A673 (cell line): ENCODE measurements at regions not wholly inside any gene's neighbourhood (a gene's known extent, or its start where the extent isn't known, plus 50 kb on each side); places are given as distances from the start of the nearest gene placed in this dataset.

Experiments
- BruUV-seq: library from RNA; stranded (reverse); fragments of 400-500 nt; replicated peaks from 2 replicates; lab custom pipeline; 2021; lab: Mats Ljungman, UMichigan
- CTCF ChIA-PET: fragments of 300-600 bp; sonication (Branson Sonifier 250); formaldehyde crosslinking; loops from one replicate; lab custom pipeline; 2022; ENCODE audit warnings: antibody characterized with exemption; lab: Charles Lee
- POLR2A ChIA-PET: fragments of 300-600 bp; sonication (Branson Sonifier 250); formaldehyde crosslinking; loops from one replicate; lab custom pipeline; 2022; ENCODE audit warnings: antibody characterized with exemption; ENCODE audit not compliant: low non-redundant PET; lab: Charles Lee
- DNase-seq: peaks from one replicate; pipeline ENCODE4 v3.0.0-alpha.2; 2015; ENCODE audit warnings: low spot score
- H3K27ac ChIP-seq: fragments of 200-600 bp; sonication (generic); 2 replicates; pipeline ENCODE4 v1.5.1; 2016; ENCODE audit warnings: mixed run types, low read depth, mild to moderate bottlenecking, mixed read lengths, antibody characterized with exemption, low read length; ENCODE audit not compliant: poor library complexity, severe bottlenecking
- H3K27me3 ChIP-seq: fragments of 200-600 bp; sonication (generic); replicated peaks from 2 replicates; pipeline ENCODE4 v1.6.1; 2017; ENCODE audit warnings: mixed run types, low read depth, mild to moderate bottlenecking, mixed read lengths, antibody characterized with exemption, low read length; ENCODE audit not compliant: insufficient read depth, poor library complexity
- H3K36me3 ChIP-seq: fragments of 200-600 bp; sonication (generic); 2 replicates; pipeline ENCODE4 v1.6.1; 2016; ENCODE audit warnings: mixed run types, mild to moderate bottlenecking, mixed read lengths, antibody characterized with exemption, low read length; ENCODE audit not compliant: insufficient read depth, poor library complexity, severe bottlenecking
- H3K4me1 ChIP-seq: fragments of 200-600 bp; sonication (generic); 2 replicates; pipeline ENCODE4 v1.6.1; 2017; ENCODE audit warnings: mixed run types, mild to moderate bottlenecking, mixed read lengths, antibody characterized with exemption, low read length; ENCODE audit not compliant: insufficient read depth, poor library complexity, severe bottlenecking
- H3K4me3 ChIP-seq: fragments of 200-600 bp; sonication (generic); 2 replicates; pipeline ENCODE4 v1.5.1; 2016; ENCODE audit warnings: low read depth, mixed run types, mild to moderate bottlenecking, mixed read lengths, low read length; ENCODE audit not compliant: poor library complexity, severe bottlenecking
- H3K9me3 ChIP-seq: fragments of 200-600 bp; sonication (generic); 2 replicates; pipeline ENCODE4 v1.6.1; 2016; ENCODE audit warnings: mixed run types, low read depth, mild to moderate bottlenecking, mixed read lengths, antibody characterized with exemption, low read length; ENCODE audit not compliant: poor library complexity, severe bottlenecking
- EZH2 ChIP-seq: fragments of 200-600 bp; sonication (generic); IDR thresholded peaks from 2 replicates; pipeline ENCODE4 v1.6.1; 2017; ENCODE audit warnings: borderline replicate concordance, low read depth, mild to moderate bottlenecking, mixed read lengths, antibody characterized with exemption, low read length; ENCODE audit not compliant: poor library complexity, severe bottlenecking
- intact Hi-C: fragments of 100-400 bp; cut with micrococcal nuclease; formaldehyde crosslinking; loops from one replicate; pipeline ENCODE4 v1.10.0; 2022; ENCODE audit not compliant: unreplicated experiment
- TF ChIP-seq, protein P1 (sequence below): fragments of 300-800, 200-600 bp; sonication (generic); conservative IDR thresholded peaks from 2 replicates; pipeline ENCODE4 v1.5.1; 2017; ENCODE audit warnings: low read depth, mild to moderate bottlenecking, antibody characterized with exemption, low read length, moderate library complexity, mixed read lengths

DNA sequence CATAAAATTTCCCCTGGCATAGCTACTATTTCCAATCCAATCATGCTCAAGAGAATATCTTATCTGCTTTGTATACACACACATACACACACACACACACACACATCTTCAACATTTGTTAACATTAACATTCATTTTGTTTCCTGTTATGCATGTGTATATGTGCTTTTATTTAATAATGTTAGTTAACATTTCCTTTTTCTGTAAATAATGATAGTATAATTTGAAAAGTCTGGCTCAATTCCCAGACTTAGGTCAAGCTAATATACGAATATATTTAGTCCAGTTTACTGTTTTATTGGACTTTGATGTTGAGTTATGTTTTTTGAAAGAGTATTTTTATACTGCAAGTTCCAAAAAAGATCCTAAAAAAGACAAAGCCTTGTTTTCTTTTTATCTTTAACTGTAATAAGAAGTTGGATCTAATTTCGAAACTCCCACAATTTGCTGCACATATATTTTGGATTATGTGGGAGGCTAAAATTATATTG, 1072.4 kb downstream of the EFNB2 start:
- no peak for TF ChIP-seq EZH2
- TF ChIP-seq, protein P1, sequence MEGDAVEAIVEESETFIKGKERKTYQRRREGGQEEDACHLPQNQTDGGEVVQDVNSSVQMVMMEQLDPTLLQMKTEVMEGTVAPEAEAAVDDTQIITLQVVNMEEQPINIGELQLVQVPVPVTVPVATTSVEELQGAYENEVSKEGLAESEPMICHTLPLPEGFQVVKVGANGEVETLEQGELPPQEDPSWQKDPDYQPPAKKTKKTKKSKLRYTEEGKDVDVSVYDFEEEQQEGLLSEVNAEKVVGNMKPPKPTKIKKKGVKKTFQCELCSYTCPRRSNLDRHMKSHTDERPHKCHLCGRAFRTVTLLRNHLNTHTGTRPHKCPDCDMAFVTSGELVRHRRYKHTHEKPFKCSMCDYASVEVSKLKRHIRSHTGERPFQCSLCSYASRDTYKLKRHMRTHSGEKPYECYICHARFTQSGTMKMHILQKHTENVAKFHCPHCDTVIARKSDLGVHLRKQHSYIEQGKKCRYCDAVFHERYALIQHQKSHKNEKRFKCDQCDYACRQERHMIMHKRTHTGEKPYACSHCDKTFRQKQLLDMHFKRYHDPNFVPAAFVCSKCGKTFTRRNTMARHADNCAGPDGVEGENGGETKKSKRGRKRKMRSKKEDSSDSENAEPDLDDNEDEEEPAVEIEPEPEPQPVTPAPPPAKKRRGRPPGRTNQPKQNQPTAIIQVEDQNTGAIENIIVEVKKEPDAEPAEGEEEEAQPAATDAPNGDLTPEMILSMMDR = no peak
- Histone ChIP-seq H3K4me3 (no peak overlapping the region), H3K9me3 (no peaks in the 10 kb centered on the region), H3K36me3 (no peaks in the 10 kb centered on the region), H3K4me1 (no peaks in the 10 kb centered on the region), H3K27me3 (no peaks in the 10 kb centered on the region), H3K27ac (no peak overlapping the region)
- peak; percentile 43 for DNase-seq
- intact Hi-C loops = no loop called here
- BruUV-seq = no TSS peak
- CTCF ChIA-PET = no interaction called here
- POLR2A ChIA-PET = no interaction called here

DNA sequence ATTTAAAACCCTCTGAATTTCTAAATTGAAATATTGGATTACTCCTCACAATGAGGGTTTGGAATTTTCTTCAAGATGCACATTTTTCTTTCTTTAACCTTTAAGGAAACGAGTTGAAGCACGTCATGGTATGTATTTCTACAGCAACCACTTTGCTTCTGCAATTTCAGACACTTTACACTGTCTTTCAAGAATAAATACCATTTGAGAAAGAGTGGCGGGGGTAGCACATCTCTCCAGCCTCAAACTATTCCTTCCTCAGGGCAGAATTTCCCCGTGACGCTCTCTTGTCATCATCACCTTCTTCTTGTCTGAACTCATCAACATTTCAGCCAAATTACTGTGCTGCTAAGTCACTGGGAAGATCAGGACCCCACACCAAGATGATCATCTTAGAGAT, 1073.4 kb downstream of the EFNB2 start:
- H3K36me3 ChIP-seq = no peaks in the 10 kb centered on the region
- CTCF ChIA-PET = no interaction called here
- POLR2A ChIA-PET = no interaction called here
- TF ChIP-seq, protein P1 = no peak
- TF ChIP-seq EZH2 = no peak
- BruUV-seq = no TSS peak
- intact Hi-C loops = no loop called here
- H3K27ac ChIP-seq = no peak overlapping the region
- DNase-seq = no peak
- H3K9me3 ChIP-seq = no peaks in the 10 kb centered on the region
- H3K4me1 ChIP-seq = no peaks in the 10 kb centered on the region
- no peaks in the 10 kb centered on the region for H3K27me3 ChIP-seq
- no peak overlapping the region for H3K4me3 ChIP-seq

DNA sequence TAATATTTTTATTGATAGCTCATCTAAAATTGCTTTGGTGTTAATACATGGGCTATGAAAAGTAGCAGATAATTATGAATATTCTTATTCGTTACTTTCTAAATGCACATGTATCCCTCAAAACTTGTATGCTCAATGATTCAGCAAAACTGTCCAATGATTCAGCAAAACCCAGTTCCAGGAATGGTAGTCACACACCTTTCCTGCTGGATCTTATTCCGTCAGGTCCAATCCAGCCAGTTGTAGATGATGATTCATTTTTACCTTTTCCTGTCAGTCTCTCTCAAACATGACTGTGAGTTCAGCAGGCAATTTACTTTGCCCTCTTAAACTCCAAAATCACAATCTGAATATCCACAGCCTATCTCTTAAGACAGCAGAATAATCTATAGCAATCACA, 1082.6 kb downstream of the EFNB2 start:
- TF ChIP-seq EZH2 = no peak
- TF ChIP-seq, protein P1 = no peak
- Histone ChIP-seq H3K4me1 (no peaks in the 10 kb centered on the region), H3K27me3 (no peaks in the 10 kb centered on the region), H3K36me3 (no peaks in the 10 kb centered on the region), H3K9me3 (no peaks in the 10 kb centered on the region), H3K27ac (no peak overlapping the region), H3K4me3 (no peak overlapping the region)
- CTCF ChIA-PET = no interaction called here
- no TSS peak for BruUV-seq
- DNase-seq = no peak
- POLR2A ChIA-PET = no interaction called here
- intact Hi-C loops = no loop called here
